Tibial nerve (tissue), 4 donors: ENCODE measurements at regions not wholly inside any gene's neighbourhood (a gene's known extent, or its start where the extent isn't known, plus 50 kb on each side); places are given as distances from the start of the nearest gene placed in this dataset.

Experiments
- DNase-seq, 2 donors: peaks; one replicate each; pipeline ENCODE4 v3.0.0-alpha.2; 2019; ENCODE audit warnings: low spot score in 2 of 2
- H3K27ac ChIP-seq, 4 donors: fragments of 200-600 bp; sonication (generic) in 3 of 4; one replicate each; pipeline ENCODE4 v1.5.1; 2017 to 2019; ENCODE audit warnings: mild to moderate bottlenecking in 1 of 4
- H3K27me3 ChIP-seq, 2 donors: fragments of 200-600 bp; sonication (generic) in 1 of 2; one replicate each; pipeline versions ENCODE4 v1.5.1 to v1.6.0; 2017 to 2019
- H3K36me3 ChIP-seq, 3 donors: fragments of 200-600 bp; sonication (generic); one replicate each; pipeline ENCODE4 v1.5.1; 2018 to 2019
- H3K4me1 ChIP-seq, 4 donors: fragments of 200-600 bp; sonication (generic) in 3 of 4; one replicate each; pipeline ENCODE4 v1.5.1; 2017 to 2019
- H3K4me3 ChIP-seq, 4 donors: fragments of 200-600 bp; sonication (generic) in 3 of 4; one replicate each; pipeline ENCODE4 v1.5.1; 2017 to 2019; ENCODE audit warnings: mild to moderate bottlenecking in 1 of 4, moderate library complexity in 1 of 4
- H3K9me3 ChIP-seq, 4 donors: fragments of 200-600 bp; sonication (generic) in 3 of 4; one replicate each; pipeline ENCODE4 v1.5.1; 2017 to 2019
- EP300 ChIP-seq, 2 donors: sonication (generic); formaldehyde crosslinking; IDR thresholded peaks; one replicate each; pipeline ENCODE4 v1.6.1; 2017; ENCODE audit warnings: antibody characterized with exemption in 2 of 2, mild to moderate bottlenecking in 1 of 2
- POLR2A ChIP-seq, 2 donors: fragments of 450-650 bp; IDR thresholded peaks; one replicate each; pipeline ENCODE4 v1.6.1; 2017; ENCODE audit warnings: antibody characterized with exemption in 2 of 2, mild to moderate bottlenecking in 2 of 2, moderate library complexity in 2 of 2
- WGBS, 2 donors: methylation state at CpG; one replicate each; pipeline ENCODE4 v1.1.5; 2018; 5-methylcytosine and 5-hydroxymethylcytosine counted together
- TF ChIP-seq, protein P1 (sequence below), 5 experiments: fragments of 200-600 bp in 3 of 5; fragments of 450-650 bp in 2 of 5; sonication (generic) in 3 of 5; IDR thresholded peaks; one replicate each; pipeline ENCODE4 v1.5.1; 2016 to 2019; ENCODE audit warnings: antibody characterized with exemption in 5 of 5, mild to moderate bottlenecking in 3 of 5, moderate library complexity in 2 of 5

DNA sequence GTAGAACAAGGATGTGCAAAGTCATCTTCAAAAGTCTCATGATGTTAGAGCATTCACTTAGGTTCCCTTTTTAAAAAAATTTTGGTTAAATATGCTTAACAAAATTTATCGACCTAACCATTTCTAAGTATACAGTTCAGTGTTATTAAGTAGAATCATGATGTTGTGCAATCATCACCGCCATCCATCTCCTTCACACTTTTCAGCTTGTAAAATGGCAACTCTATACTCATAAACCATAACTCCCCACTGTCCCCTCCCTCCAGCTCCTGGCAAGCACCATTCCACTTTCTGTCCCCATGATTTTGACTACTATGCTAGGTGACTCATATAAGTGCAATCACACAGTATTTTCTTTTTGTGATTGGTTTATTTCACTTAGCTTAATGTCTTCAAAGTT, 895.0 kb downstream of the TBL1XR1 start:
- WGBS, 2 donors = 94 to 99% methylated on average over 2 of the region's 2 CpGs
- H3K36me3 ChIP-seq = no peaks in the 10 kb centered on the region

DNA sequence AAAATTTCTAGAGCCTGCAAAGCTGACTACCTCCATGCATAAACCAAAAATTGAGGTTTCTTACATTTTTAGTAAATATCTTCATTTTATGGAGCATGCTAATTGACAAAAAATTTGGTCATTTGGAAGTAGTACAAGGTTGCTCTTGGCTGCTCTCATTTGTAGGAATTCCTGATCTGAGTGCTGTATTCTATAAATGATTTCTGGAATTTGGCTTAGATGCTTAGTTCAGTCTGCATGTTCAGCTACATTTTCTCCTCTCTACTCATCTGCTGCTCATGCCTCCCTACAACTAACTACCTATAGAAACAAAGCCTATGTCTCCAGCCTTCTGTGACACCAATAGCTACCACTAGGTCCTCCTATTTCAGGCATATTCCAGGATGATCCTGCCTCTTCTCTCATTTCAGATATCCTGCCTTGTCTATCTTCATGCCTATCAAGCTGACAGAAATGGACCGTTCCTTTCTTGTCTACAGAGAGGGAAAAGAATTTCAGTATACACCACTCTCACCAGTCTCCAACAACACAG, 901.1 kb downstream of the TBL1XR1 start:
- Histone ChIP-seq H3K4me3 (no peak overlapping the region), H3K4me1 (peaks cover 0 to 9% (median 0%) of the 10 kb centered on the region in 4 donors), H3K36me3 (no peaks in the 10 kb centered on the region), H3K27ac (no peak overlapping the region), H3K9me3 (no peaks in the 10 kb centered on the region), H3K27me3 (no peaks in the 10 kb centered on the region)
- WGBS, 2 donors = 63 to 91% methylated on average over 1 of the region's 1 CpG
- TF ChIP-seq, protein P1, sequence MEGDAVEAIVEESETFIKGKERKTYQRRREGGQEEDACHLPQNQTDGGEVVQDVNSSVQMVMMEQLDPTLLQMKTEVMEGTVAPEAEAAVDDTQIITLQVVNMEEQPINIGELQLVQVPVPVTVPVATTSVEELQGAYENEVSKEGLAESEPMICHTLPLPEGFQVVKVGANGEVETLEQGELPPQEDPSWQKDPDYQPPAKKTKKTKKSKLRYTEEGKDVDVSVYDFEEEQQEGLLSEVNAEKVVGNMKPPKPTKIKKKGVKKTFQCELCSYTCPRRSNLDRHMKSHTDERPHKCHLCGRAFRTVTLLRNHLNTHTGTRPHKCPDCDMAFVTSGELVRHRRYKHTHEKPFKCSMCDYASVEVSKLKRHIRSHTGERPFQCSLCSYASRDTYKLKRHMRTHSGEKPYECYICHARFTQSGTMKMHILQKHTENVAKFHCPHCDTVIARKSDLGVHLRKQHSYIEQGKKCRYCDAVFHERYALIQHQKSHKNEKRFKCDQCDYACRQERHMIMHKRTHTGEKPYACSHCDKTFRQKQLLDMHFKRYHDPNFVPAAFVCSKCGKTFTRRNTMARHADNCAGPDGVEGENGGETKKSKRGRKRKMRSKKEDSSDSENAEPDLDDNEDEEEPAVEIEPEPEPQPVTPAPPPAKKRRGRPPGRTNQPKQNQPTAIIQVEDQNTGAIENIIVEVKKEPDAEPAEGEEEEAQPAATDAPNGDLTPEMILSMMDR (IDR thresholded peaks at IDR 0.05) = no peak
- no peak for TF ChIP-seq POLR2A (IDR thresholded peaks at IDR 0.05)
- TF ChIP-seq EP300 (IDR thresholded peaks at IDR 0.05) = no peak
- no peak for DNase-seq

More for the DNA sequence above, 895.0 kb downstream of the TBL1XR1 start:
- no peaks in the 10 kb centered on the region for H3K9me3 ChIP-seq
- no peak for DNase-seq
- H3K27me3 ChIP-seq = no peaks in the 10 kb centered on the region
- no peak overlapping the region for H3K27ac ChIP-seq
- no peak overlapping the region for H3K4me3 ChIP-seq
- no peaks in the 10 kb centered on the region for H3K4me1 ChIP-seq
- TF ChIP-seq EP300 (IDR thresholded peaks at IDR 0.05) = no peak
- TF ChIP-seq, protein P1 (IDR thresholded peaks at IDR 0.05) = no peak
- TF ChIP-seq POLR2A (IDR thresholded peaks at IDR 0.05) = no peak

DNA sequence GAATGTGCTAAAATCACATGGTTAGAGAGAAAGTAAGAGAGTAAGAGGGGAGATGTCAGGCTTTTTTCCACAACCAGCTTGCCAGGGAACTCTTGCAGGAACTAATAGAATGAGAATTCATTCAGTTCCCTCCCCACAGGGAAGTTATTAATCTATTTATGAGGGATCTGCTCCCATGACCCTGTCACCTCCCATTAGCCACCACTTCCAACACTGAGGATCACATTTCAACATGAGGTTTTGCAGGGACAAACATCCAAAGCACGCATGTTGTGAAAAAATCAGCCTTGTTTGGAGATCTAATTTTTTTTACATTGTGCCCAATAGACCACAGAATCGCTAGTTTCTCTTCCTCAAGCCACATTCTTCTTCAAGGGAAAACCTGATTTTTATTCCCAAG, 904.0 kb downstream of the TBL1XR1 start:
- H3K27ac ChIP-seq = no peak overlapping the region
- H3K27me3 ChIP-seq = no peaks in the 10 kb centered on the region
- TF ChIP-seq EP300 (IDR thresholded peaks at IDR 0.05) (no peak), POLR2A (IDR thresholded peaks at IDR 0.05) (no peak)
- TF ChIP-seq, protein P1 (IDR thresholded peaks at IDR 0.05) = no peak
- DNase-seq = no peak
- no peaks in the 10 kb centered on the region for H3K36me3 ChIP-seq
- H3K4me3 ChIP-seq = no peak overlapping the region
- no peaks in the 10 kb centered on the region for H3K9me3 ChIP-seq
- H3K4me1 ChIP-seq = peaks cover 0 to 9% (median 0%) of the 10 kb centered on the region in 4 donors
- 47 to 56% methylated on average over 2 of the region's 2 CpGs for WGBS, 2 donors

DNA sequence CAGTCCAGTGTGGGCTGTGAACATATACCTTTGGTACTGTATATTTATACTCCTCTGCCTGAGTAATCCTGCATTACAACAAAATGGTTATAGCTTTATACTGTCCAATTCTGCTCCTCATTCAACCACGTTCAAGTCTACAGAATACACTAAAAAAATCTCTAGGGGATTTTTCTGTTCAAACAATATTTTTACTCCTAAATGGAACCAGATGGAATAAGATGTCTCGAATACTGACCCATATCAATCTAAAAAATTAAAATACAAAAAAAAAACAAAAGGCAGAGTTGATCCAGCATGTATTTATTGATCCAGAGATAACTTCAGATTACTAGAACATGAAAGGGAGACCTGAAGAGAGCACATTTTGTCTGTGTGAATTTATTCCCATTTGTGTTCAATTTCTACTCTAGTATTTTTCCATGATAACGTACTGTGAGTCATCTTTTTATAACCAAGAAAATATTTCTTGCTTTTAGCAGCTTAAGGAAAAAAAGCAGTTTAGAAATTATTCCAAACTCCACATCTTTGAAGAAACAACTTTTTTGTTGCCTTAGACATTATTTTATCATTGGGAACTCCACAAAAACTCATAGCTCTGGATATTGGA, 910.7 kb downstream of the TBL1XR1 start:
- Histone ChIP-seq H3K4me1 (peaks cover 0 to 7% (median 0%) of the 10 kb centered on the region in 4 donors), H3K4me3 (no peak overlapping the region), H3K9me3 (no peaks in the 10 kb centered on the region), H3K36me3 (no peaks in the 10 kb centered on the region), H3K27ac (peak overlapping the region in 1 of 4 donors; percentile 25), H3K27me3 (no peaks in the 10 kb centered on the region)
- no peak for DNase-seq
- 43 to 52% methylated on average over 3 of the region's 3 CpGs for WGBS, 2 donors
- TF ChIP-seq EP300 (IDR thresholded peaks at IDR 0.05) = no peak
- no peak for TF ChIP-seq POLR2A (IDR thresholded peaks at IDR 0.05)
- TF ChIP-seq, protein P1 (IDR thresholded peaks at IDR 0.05) = no peak

DNA sequence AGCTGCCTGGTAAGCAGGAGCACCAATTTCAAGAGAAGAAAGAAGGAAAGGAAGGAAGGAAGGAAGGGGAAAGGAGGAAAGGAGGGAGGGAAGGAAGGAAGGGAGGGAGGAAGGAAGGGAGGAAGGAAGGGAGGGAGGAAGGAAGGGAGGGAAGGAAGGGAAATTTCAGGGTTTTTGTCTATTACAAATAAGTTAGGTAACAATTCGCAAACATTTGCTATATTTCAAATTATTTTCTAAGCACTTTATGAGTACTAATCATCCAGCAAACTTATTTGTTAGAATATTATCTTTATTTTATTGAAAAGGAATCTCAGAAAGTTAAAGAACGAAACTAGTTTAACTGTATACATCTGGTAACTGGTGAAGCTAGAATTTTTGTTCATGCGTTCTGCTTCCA, 921.7 kb downstream of the TBL1XR1 start:
- 90 to 93% methylated on average over 3 of the region's 3 CpGs for WGBS, 2 donors
- TF ChIP-seq POLR2A (IDR thresholded peaks at IDR 0.05) = no peak
- TF ChIP-seq, protein P1 (IDR thresholded peaks at IDR 0.05) = no peak
- TF ChIP-seq EP300 (IDR thresholded peaks at IDR 0.05) = no peak

More for the DNA sequence above, 921.7 kb downstream of the TBL1XR1 start:
- H3K4me1 ChIP-seq = no peaks in the 10 kb centered on the region
- no peak overlapping the region for H3K27ac ChIP-seq
- no peaks in the 10 kb centered on the region for H3K27me3 ChIP-seq
- no peaks in the 10 kb centered on the region for H3K9me3 ChIP-seq
- H3K36me3 ChIP-seq = no peaks in the 10 kb centered on the region
- no peak overlapping the region for H3K4me3 ChIP-seq
- no peak for DNase-seq
